ENCODE measurements at regions not wholly inside any gene's neighbourhood (a gene's known extent, or its start where the extent isn't known, plus 50 kb on each side); places are given as distances from the start of the nearest gene placed in this dataset.

GRCh38 chr1:81689531-81689941, 111.2 kb upstream of the ADGRL2 start (continued):
- no peak for TF ChIP-seq ZNF773 (CRISPR knock-in tag; IDR thresholded peaks at IDR 0.05; ENCODE audit: borderline replicate concordance)

GRCh38 chr1:81682490-81682889, 118.2 kb upstream of the ADGRL2 start:
- no peaks in the 10 kb centered on the region for H3K36me3 ChIP-seq (replicated peaks in 1 of 2; ENCODE audit: control insufficient read depth in 1 of 2, insufficient read depth in 2 of 2, low read length in 2 of 2)
- FAIRE-seq (no peak), ATAC-seq (no peak), DNase-seq (ENCODE audit: low spot score) (no peak)
- CTCF ChIA-PET (ENCODE audit: low intra/inter-chr PET ratio, low total read pairs), result no interaction called here
- H3K9me3 ChIP-seq (ENCODE audit: low read length), result no peaks in the 10 kb centered on the region; the same call in 1 of the 2 replicates
- POLR2A ChIA-PET, result no interaction called here
- no peak for TF ChIP-seq NRL (CRISPR knock-in tag; IDR thresholded peaks at IDR 0.05; ENCODE audit: borderline replicate concordance)
- no peak for TF ChIP-seq ZNF770 (CRISPR knock-in tag; IDR thresholded peaks at IDR 0.05)
- no peak for TF ChIP-seq ZSCAN20 (CRISPR knock-in tag; IDR thresholded peaks at IDR 0.05; ENCODE audit: borderline replicate concordance)
- no peak for TF ChIP-seq ZNF256 (CRISPR knock-in tag; conservative IDR thresholded peaks at IDR 0.05)
- TF ChIP-seq ZNF3 (CRISPR knock-in tag; IDR thresholded peaks at IDR 0.05), result no peak
- no peak for TF ChIP-seq GLI4 (CRISPR knock-in tag; IDR thresholded peaks at IDR 0.05; ENCODE audit: borderline replicate concordance)
- TF ChIP-seq ZNF263 (CRISPR knock-in tag; IDR thresholded peaks at IDR 0.05), result no peak
- no peak for TF ChIP-seq DMTF1 (CRISPR knock-in tag; IDR thresholded peaks at IDR 0.05)
- 26% methylated on average over 7 of the region's 7 CpGs for WGBS (ENCODE audit: low lambda C conversion rate)
- no peak overlapping the region for H3K27ac ChIP-seq (ENCODE audit: extremely low read length, insufficient read depth, low read length)
- no peak overlapping the region for H2AFZ ChIP-seq (ENCODE audit: low read length)
- H3K4me2 ChIP-seq (ENCODE audit: low read depth, low read length), result no peak overlapping the region
- in situ Hi-C loops (cut with HindIII; ENCODE audit: extremely low pct_ligation_motif_present, low pct_unique_long_range_greater_than_20kb), result no loop called here
- intact Hi-C loops (cut with micrococcal nuclease; ENCODE audit: unreplicated experiment), result no loop called here
- no peaks in the 10 kb centered on the region for H4K20me1 ChIP-seq (ENCODE audit: insufficient read depth, low read length)
- H3K4me1 ChIP-seq (ENCODE audit: insufficient read depth, low read length), result no peaks in the 10 kb centered on the region
- H3K27me3 ChIP-seq (ENCODE audit: control insufficient read depth in 1 of 2, insufficient read depth in 2 of 2, low read length in 2 of 2), result no peaks in the 10 kb centered on the region
- no peaks in the 10 kb centered on the region for H3K79me2 ChIP-seq (ENCODE audit: insufficient read depth, low read length)
- BruUV-seq (replicated peaks), result no TSS peak
- H3K9ac ChIP-seq (ENCODE audit: insufficient read depth, low read depth, low read length), result no peak overlapping the region
- H3K4me3 ChIP-seq (replicated peaks in 1 of 3; ENCODE audit: insufficient read depth in 1 of 3, low read depth in 2 of 3, low read length in 3 of 3), result no peak overlapping the region

Measured in HepG2 (cell line).